ENCODE measurements at regions not wholly inside any gene's neighbourhood (a gene's known extent, or its start where the extent isn't known, plus 50 kb on each side); places are given as distances from the start of the nearest gene placed in this dataset.

GRCh38 chr5:90306613-90307012 is 102.9 kb downstream of the CETN3 start:
- TF ChIP-seq CTCF (IDR thresholded peaks at IDR 0.05 in 8 of 11, conservative IDR thresholded peaks at IDR 0.05 in 3 of 11) (no peak), POLR2A (IDR thresholded peaks at IDR 0.05) (no peak), POLR2AphosphoS5 (IDR thresholded peaks at IDR 0.05) (no peak)
- Histone ChIP-seq H3K4me1 (no peaks in the 10 kb centered on the region), H3K9me3 (no peaks in the 10 kb centered on the region), H3K27me3 (replicated peaks in 1 of 7) (no peaks in the 10 kb centered on the region), H3K27ac (no peak overlapping the region), H3K36me3 (no peaks in the 10 kb centered on the region), H3K4me3 (no peak overlapping the region)
- intact Hi-C loops (cut with DNase I; ENCODE audit: low total_unique reads), result no loop called here
- no peak for DNase-seq

GRCh38 chr5:90305041-90305720 is 104.4 kb downstream of the CETN3 start:
- intact Hi-C loops (cut with DNase I; ENCODE audit: low total_unique reads), result no loop called here
- WGBS, 5 donors, result 68 to 86% (median 73%) methylated on average over 3 of the region's 3 CpGs
- DNase-seq, result no peak
- no peaks in the 10 kb centered on the region for H3K9me3 ChIP-seq
- no peaks in the 10 kb centered on the region for H3K4me1 ChIP-seq
- H3K4me3 ChIP-seq, result no peak overlapping the region
- H3K27me3 ChIP-seq (replicated peaks in 1 of 7), result no peaks in the 10 kb centered on the region
- TF ChIP-seq CTCF (IDR thresholded peaks at IDR 0.05 in 8 of 11, conservative IDR thresholded peaks at IDR 0.05 in 3 of 11), result no peak
- no peak for TF ChIP-seq POLR2A (IDR thresholded peaks at IDR 0.05)
- TF ChIP-seq POLR2AphosphoS5 (IDR thresholded peaks at IDR 0.05), result no peak
- H3K27ac ChIP-seq, result no peak overlapping the region
- no peaks in the 10 kb centered on the region for H3K36me3 ChIP-seq

- TF ChIP-seq POLR2A (IDR thresholded peaks at IDR 0.05) (no peak), POLR2AphosphoS5 (IDR thresholded peaks at IDR 0.05) (no peak), CTCF (IDR thresholded peaks at IDR 0.05 in 8 of 11, conservative IDR thresholded peaks at IDR 0.05 in 3 of 11) (no peak)
- no peak for DNase-seq
- no peak overlapping the region for H3K27ac ChIP-seq
- intact Hi-C loops (cut with DNase I; ENCODE audit: low total_unique reads), result no loop called here
- H3K9me3 ChIP-seq, result no peaks in the 10 kb centered on the region
- H3K4me3 ChIP-seq, result no peak overlapping the region
- H3K27me3 ChIP-seq (replicated peaks in 1 of 7), result no peaks in the 10 kb centered on the region
- H3K4me1 ChIP-seq, result no peaks in the 10 kb centered on the region
- H3K36me3 ChIP-seq, result no peaks in the 10 kb centered on the region
- 25 to 41% (median 29%) methylated on average over 2 of the region's 2 CpGs for WGBS, 5 donors
These were observed 108.3 kb downstream of the CETN3 start for GRCh38 chr5:90301248-90301647.

- no peaks in the 10 kb centered on the region for H3K27me3 ChIP-seq (replicated peaks in 1 of 7)
- intact Hi-C loops (cut with DNase I; ENCODE audit: low total_unique reads), result no loop called here
- no peak overlapping the region for H3K27ac ChIP-seq
- 78 to 85% (median 83%) methylated on average over 7 of the region's 7 CpGs for WGBS, 5 donors
- no peaks in the 10 kb centered on the region for H3K9me3 ChIP-seq
- no peaks in the 10 kb centered on the region for H3K4me1 ChIP-seq
- no peak overlapping the region for H3K4me3 ChIP-seq
- H3K36me3 ChIP-seq, result no peaks in the 10 kb centered on the region
- TF ChIP-seq CTCF (IDR thresholded peaks at IDR 0.05 in 8 of 11, conservative IDR thresholded peaks at IDR 0.05 in 3 of 11), result no peak
- no peak for TF ChIP-seq POLR2A (IDR thresholded peaks at IDR 0.05)
- no peak for TF ChIP-seq POLR2AphosphoS5 (IDR thresholded peaks at IDR 0.05)
- no peak for DNase-seq
These were observed 112.4 kb downstream of the CETN3 start for GRCh38 chr5:90297045-90297764.

Measured in spleen (tissue), 11 donors.